Peyer's patch (tissue), 4 donors: ENCODE measurements at regions not wholly inside any gene's neighbourhood (a gene's known extent, or its start where the extent isn't known, plus 50 kb on each side); places are given as distances from the start of the nearest gene placed in this dataset.

Experiments
- DNase-seq, 3 donors: peaks; one replicate each; pipeline ENCODE4 v3.0.0-alpha.2; 2017 to 2019
- H3K27ac ChIP-seq, 4 donors: fragments of 200-600 bp; sonication (generic); one replicate each; pipeline ENCODE4 v1.5.1; 2016 to 2019
- H3K27me3 ChIP-seq, 2 donors: fragments of 200-600 bp; sonication (generic); one replicate each; pipeline ENCODE4 v1.5.1; 2019
- H3K36me3 ChIP-seq, 3 donors: fragments of 200-600 bp; sonication (generic); one replicate each; pipeline ENCODE4 v1.5.1; 2016 to 2019
- H3K4me1 ChIP-seq, 4 donors: fragments of 200-600 bp; sonication (generic); one replicate each; pipeline ENCODE4 v1.5.1; 2016 to 2019
- H3K4me3 ChIP-seq, 4 donors: fragments of 200-600 bp; sonication (generic); 1 replicate in 3 of 4; 2 replicates in 1 of 4; pipeline ENCODE4 v1.5.1; 2016 to 2019; ENCODE audit warnings: mild to moderate bottlenecking in 1 of 4
- H3K9me3 ChIP-seq, 4 donors: fragments of 200-600 bp; sonication (generic); one replicate each; pipeline ENCODE4 v1.5.1; 2016 to 2019; ENCODE audit warnings: mild to moderate bottlenecking in 1 of 4
- CTCF ChIP-seq, 6 experiments: fragments of 450-650 bp in 4 of 6; fragments of 200-600 bp in 2 of 6; sonication (generic) in 1 of 6; IDR thresholded peaks; one replicate each; pipeline ENCODE4 v1.5.1; 2017 to 2019; ENCODE audit warnings: antibody characterized with exemption in 6 of 6, mild to moderate bottlenecking in 3 of 6, moderate library complexity in 1 of 6
- POLR2A ChIP-seq, 2 donors: fragments of 450-650 bp; IDR thresholded peaks; one replicate each; pipeline ENCODE4 v1.5.1; 2017; ENCODE audit warnings: antibody characterized with exemption in 2 of 2, mild to moderate bottlenecking in 2 of 2, moderate library complexity in 2 of 2

DNA sequence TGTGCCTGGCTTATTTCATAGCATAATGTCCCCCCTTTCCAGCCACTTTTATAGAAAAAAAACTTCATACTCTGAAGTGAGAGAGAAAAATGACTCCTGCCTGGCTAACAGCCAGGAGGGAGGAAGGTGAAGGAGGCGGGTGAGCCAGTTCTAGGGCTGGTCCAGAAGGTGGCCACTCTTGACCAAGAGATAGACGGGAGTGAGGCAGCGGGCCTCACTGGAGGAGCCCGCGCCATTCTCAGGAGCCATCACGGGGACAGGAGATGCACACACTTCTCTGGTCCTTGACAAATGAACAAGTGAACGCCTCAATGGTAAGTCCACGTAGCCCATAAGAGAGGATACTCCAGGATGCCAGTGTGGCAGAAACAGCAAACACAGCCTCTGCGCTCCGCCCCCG is 231.4 kb downstream of the UQCRFS1 start:
- Histone ChIP-seq H3K4me3 (no peak overlapping the region), H3K4me1 (no peaks in the 10 kb centered on the region), H3K27me3 (no peaks in the 10 kb centered on the region), H3K36me3 (no peaks in the 10 kb centered on the region), H3K9me3 (no peaks in the 10 kb centered on the region), H3K27ac (no peak overlapping the region)
- DNase-seq: no peak
- TF ChIP-seq POLR2A (IDR thresholded peaks at IDR 0.05): no peak
- no peak for TF ChIP-seq CTCF (IDR thresholded peaks at IDR 0.05)

- H3K27ac ChIP-seq: no peak overlapping the region
- H3K4me1 ChIP-seq: no peaks in the 10 kb centered on the region
- H3K9me3 ChIP-seq: no peaks in the 10 kb centered on the region
- no peak for DNase-seq
- no peak overlapping the region for H3K4me3 ChIP-seq
- no peaks in the 10 kb centered on the region for H3K36me3 ChIP-seq
- TF ChIP-seq CTCF (IDR thresholded peaks at IDR 0.05) (no peak), POLR2A (IDR thresholded peaks at IDR 0.05) (no peak)
- no peaks in the 10 kb centered on the region for H3K27me3 ChIP-seq
Measured at GRCh38 chr19:28980236-28980868, 232.6 kb downstream of the UQCRFS1 start.

DNA sequence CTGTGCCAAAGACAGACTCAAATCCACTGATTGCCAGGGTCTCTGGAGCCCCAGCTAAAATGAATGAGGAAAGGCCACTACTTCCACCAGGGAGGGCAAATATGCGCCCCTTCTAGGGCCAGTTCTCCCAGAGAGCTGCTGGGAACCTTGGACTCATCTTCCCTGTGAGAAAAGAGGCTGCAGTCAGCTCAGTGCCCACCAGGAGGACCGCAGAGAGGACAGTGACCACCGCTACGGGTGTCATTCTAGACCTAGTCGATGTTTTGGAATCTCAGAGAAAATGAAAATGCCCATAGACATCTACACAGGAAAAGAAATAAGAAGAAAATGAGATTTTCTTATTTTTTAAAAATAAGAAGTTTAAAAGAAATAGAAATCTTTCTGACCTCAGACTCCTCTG is 235.1 kb downstream of the UQCRFS1 start:
- H3K27me3 ChIP-seq: no peaks in the 10 kb centered on the region
- no peak for TF ChIP-seq CTCF (IDR thresholded peaks at IDR 0.05)
- TF ChIP-seq POLR2A (IDR thresholded peaks at IDR 0.05): no peak
- no peak overlapping the region for H3K27ac ChIP-seq
- no peaks in the 10 kb centered on the region for H3K9me3 ChIP-seq
- no peaks in the 10 kb centered on the region for H3K4me1 ChIP-seq
- H3K36me3 ChIP-seq: no peaks in the 10 kb centered on the region
- DNase-seq: no peak
- H3K4me3 ChIP-seq: no peak overlapping the region

- no peaks in the 10 kb centered on the region for H3K27me3 ChIP-seq
- no peak for TF ChIP-seq POLR2A (IDR thresholded peaks at IDR 0.05)
- no peak overlapping the region for H3K27ac ChIP-seq
- no peaks in the 10 kb centered on the region for H3K9me3 ChIP-seq
- no peak overlapping the region for H3K4me3 ChIP-seq
- H3K36me3 ChIP-seq: no peaks in the 10 kb centered on the region
- H3K4me1 ChIP-seq: no peaks in the 10 kb centered on the region
- no peak for DNase-seq
Measured at GRCh38 chr19:28972058-28972852, 240.7 kb downstream of the UQCRFS1 start.

GRCh38 chr19:28971513-28971912 is 241.4 kb downstream of the UQCRFS1 start:
- Histone ChIP-seq H3K9me3 (no peaks in the 10 kb centered on the region), H3K36me3 (no peaks in the 10 kb centered on the region), H3K4me3 (no peak overlapping the region), H3K27ac (no peak overlapping the region), H3K4me1 (no peaks in the 10 kb centered on the region), H3K27me3 (no peaks in the 10 kb centered on the region)
- no peak for DNase-seq
- no peak for TF ChIP-seq POLR2A (IDR thresholded peaks at IDR 0.05)
- TF ChIP-seq CTCF (IDR thresholded peaks at IDR 0.05): no peak

DNA sequence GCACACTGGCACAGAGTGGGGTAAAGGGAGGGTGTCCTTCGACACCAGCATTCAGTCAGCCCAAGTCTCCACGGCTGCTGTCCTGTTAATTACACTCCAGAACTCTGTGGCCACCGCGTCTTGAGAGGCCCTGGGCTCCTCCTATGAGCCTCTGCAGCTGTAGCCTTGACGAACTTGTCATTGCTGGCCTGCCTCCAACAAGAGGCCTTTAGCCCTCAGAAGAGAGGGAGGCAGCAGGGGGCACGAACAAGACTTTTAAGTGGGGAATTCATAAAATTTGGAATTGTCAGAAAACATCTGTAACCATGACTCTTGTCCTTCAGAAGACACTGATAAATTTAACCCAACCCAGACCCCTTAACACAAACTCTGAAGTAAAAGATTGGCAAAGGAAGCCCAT is 241.9 kb downstream of the UQCRFS1 start:
- H3K27me3 ChIP-seq: no peaks in the 10 kb centered on the region
- H3K27ac ChIP-seq: no peak overlapping the region
- H3K4me1 ChIP-seq: no peaks in the 10 kb centered on the region
- no peaks in the 10 kb centered on the region for H3K36me3 ChIP-seq
- DNase-seq: no peak
- no peaks in the 10 kb centered on the region for H3K9me3 ChIP-seq
- H3K4me3 ChIP-seq: no peak overlapping the region
- no peak for TF ChIP-seq POLR2A (IDR thresholded peaks at IDR 0.05)
- TF ChIP-seq CTCF (IDR thresholded peaks at IDR 0.05): no peak
